PC-3 (cell line): ENCODE measurements at regions not wholly inside any gene's neighbourhood (a gene's known extent, or its start where the extent isn't known, plus 50 kb on each side); places are given as distances from the start of the nearest gene placed in this dataset.

Experiments
- ATAC-seq: fragments of 200-7000 bp; cut with Tn5 transposase; 2 replicates; pipeline ENCODE4 v1.9.1; 2020; ENCODE audit warnings: mild to moderate bottlenecking, moderate library complexity
- BruUV-seq: library from RNA; stranded (reverse); fragments of 400-500 nt; replicated peaks from 2 replicates; lab custom pipeline; 2021; lab: Mats Ljungman, UMichigan
- CTCF ChIA-PET: fragments of 300-600 bp; sonication (Branson Sonifier 250); formaldehyde crosslinking; loops from one replicate; lab custom pipeline; 2022; ENCODE audit warnings: antibody characterized with exemption; lab: Charles Lee
- POLR2A ChIA-PET: fragments of 300-600 bp; sonication (Branson Sonifier 250); formaldehyde crosslinking; loops from one replicate; lab custom pipeline; 2022; ENCODE audit warnings: antibody characterized with exemption; ENCODE audit not compliant: unreplicated experiment; lab: Charles Lee
- DNase-seq: peaks from one replicate; pipeline ENCODE4 v3.0.0-alpha.2; 2015
- H2AFZ ChIP-seq: fragments of 300-600 bp; sonication (generic); 2 replicates; pipeline ENCODE4 v1.6.0; 2016; ENCODE audit warnings: antibody characterized with exemption, low read length
- H3F3A ChIP-seq: fragments of 300-600 bp; sonication (generic); one replicate; pipeline ENCODE4 v1.6.0; 2017; ENCODE audit warnings: antibody characterized with exemption, low read length, control low read depth, mild to moderate bottlenecking; ENCODE audit not compliant: unreplicated experiment
- H3K27ac ChIP-seq: fragments of 300-600 bp; sonication (generic); 2 replicates; pipeline ENCODE4 v1.5.1; 2016; ENCODE audit warnings: mild to moderate bottlenecking, low read length
- H3K27me3 ChIP-seq: fragments of 300-600 bp; sonication (generic); 2 replicates; pipeline ENCODE4 v1.6.1; 2016; ENCODE audit warnings: low read length, mixed read lengths
- H3K36me3 ChIP-seq: fragments of 300-600 bp; sonication (generic); 2 replicates; pipeline ENCODE4 v1.6.1; 2016; ENCODE audit warnings: low read depth, mixed run types, low read length, mixed read lengths
- H3K4me1 ChIP-seq: fragments of 300-600 bp; sonication (generic); 2 replicates; pipeline ENCODE4 v1.5.1; 2016; ENCODE audit warnings: low read length; ENCODE audit not compliant: insufficient read depth
- H3K4me2 ChIP-seq: fragments of 300-600 bp; sonication (generic); 2 replicates; pipeline ENCODE4 v1.6.0; 2016; ENCODE audit warnings: low read length
- H3K4me3 ChIP-seq: fragments of 300-600 bp; sonication (generic); 2 replicates; pipeline ENCODE4 v1.5.1; 2016; ENCODE audit warnings: mild to moderate bottlenecking, low read length, mixed read lengths
- H3K79me2 ChIP-seq: fragments of 300-600 bp; sonication (generic); 2 replicates; pipeline ENCODE4 v1.6.1; 2017; ENCODE audit warnings: low read length, mixed read lengths
- H3K9ac ChIP-seq: fragments of 300-600 bp; sonication (generic); 2 replicates; pipeline ENCODE4 v1.6.0; 2016; ENCODE audit warnings: mild to moderate bottlenecking, low read length
- H3K9me2 ChIP-seq: fragments of 300-600 bp; sonication (generic); replicated peaks from 2 replicates; pipeline ENCODE4 v1.6.1; 2016; ENCODE audit warnings: mixed run types, low read length, mixed read lengths
- H3K9me3 ChIP-seq: fragments of 300-600 bp; sonication (generic); 2 replicates; pipeline ENCODE4 v1.6.1; 2016; ENCODE audit warnings: low read length, mixed read lengths
- H4K20me1 ChIP-seq: fragments of 300-600 bp; sonication (generic); 2 replicates; pipeline ENCODE4 v1.6.1; 2016; ENCODE audit warnings: low read length, mixed read lengths
- CTCF ChIP-seq: fragments of 300-600 bp; sonication (generic); conservative IDR thresholded peaks from 2 replicates; pipeline ENCODE4 v1.5.1; 2017; ENCODE audit warnings: antibody characterized with exemption, low read depth, mild to moderate bottlenecking, low read length
- EZH2 ChIP-seq: fragments of 300-600 bp; sonication (generic); IDR thresholded peaks from one replicate; pipeline ENCODE4 v1.6.1; 2017; ENCODE audit warnings: antibody characterized with exemption, mild to moderate bottlenecking, low read length; ENCODE audit not compliant: unreplicated experiment
- EZH2phosphoT487 ChIP-seq: fragments of 300-600 bp; sonication (generic); IDR thresholded peaks from 2 replicates; pipeline ENCODE4 v1.6.1; 2018; ENCODE audit warnings: mild to moderate bottlenecking, antibody characterized with exemption, low read length, borderline replicate concordance
- intact Hi-C: fragments of 100-400 bp; cut with micrococcal nuclease; formaldehyde crosslinking; loops from 2 replicates; pipeline ENCODE4 v1.9.0; 2023

- H3K27ac ChIP-seq: no peak overlapping the region
- TF ChIP-seq EZH2phosphoT487: no peak
- TF ChIP-seq CTCF: no peak
- TF ChIP-seq EZH2: no peak
- ChIA-PET POLR2A (no interaction called here), CTCF (no interaction called here)
- ATAC-seq (no peak), DNase-seq (no peak)
- H4K20me1 ChIP-seq: no peaks in the 10 kb centered on the region
- no peak overlapping the region for H3K4me3 ChIP-seq
- intact Hi-C loops: no loop called here
- H3K36me3 ChIP-seq: no peaks in the 10 kb centered on the region
- H3K9me3 ChIP-seq: no peaks in the 10 kb centered on the region
- no peak overlapping the region for H3K4me2 ChIP-seq
- no peaks in the 10 kb centered on the region for H3F3A ChIP-seq
- no peaks in the 10 kb centered on the region for H3K27me3 ChIP-seq
- H3K9me2 ChIP-seq: no peaks in the 10 kb centered on the region
- no peak overlapping the region for H3K9ac ChIP-seq
- H3K79me2 ChIP-seq: no peaks in the 10 kb centered on the region
- H2AFZ ChIP-seq: no peak overlapping the region
- no peaks in the 10 kb centered on the region for H3K4me1 ChIP-seq
- no TSS peak for BruUV-seq
Measured at GRCh38 chr10:20608503-20608902, 288.6 kb downstream of the NEBL start.

DNA sequence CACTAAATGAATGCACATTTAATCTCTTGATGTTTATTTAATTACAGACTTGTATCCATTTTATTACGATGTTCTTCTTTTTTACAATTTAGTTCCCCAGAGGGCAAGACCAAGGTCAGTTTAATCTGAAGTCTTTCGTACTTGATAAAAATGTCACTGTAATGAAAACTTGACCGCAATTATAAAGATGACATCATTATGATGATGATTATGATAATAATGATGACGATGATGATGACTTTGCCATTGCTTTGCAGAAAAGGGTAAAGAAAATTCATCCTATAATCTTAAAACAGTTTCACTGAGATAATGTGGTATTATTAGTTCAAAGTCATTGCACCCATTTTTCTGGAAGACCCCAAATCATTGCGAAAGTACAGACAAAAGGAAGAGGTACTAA is 290.1 kb downstream of the NEBL start:
- ChIA-PET CTCF (no interaction called here), POLR2A (no interaction called here)
- no peak for TF ChIP-seq EZH2
- TF ChIP-seq CTCF: no peak
- no peak for TF ChIP-seq EZH2phosphoT487
- no peaks in the 10 kb centered on the region for H3K79me2 ChIP-seq
- H3K9me3 ChIP-seq: no peaks in the 10 kb centered on the region
- no peak overlapping the region for H3K27ac ChIP-seq
- H3K9ac ChIP-seq: no peak overlapping the region
- no peak overlapping the region for H2AFZ ChIP-seq
- H3K36me3 ChIP-seq: no peaks in the 10 kb centered on the region
- no peaks in the 10 kb centered on the region for H3K27me3 ChIP-seq
- H3K4me2 ChIP-seq: no peak overlapping the region
- no peaks in the 10 kb centered on the region for H3K9me2 ChIP-seq
- H3K4me3 ChIP-seq: no peak overlapping the region
- no peaks in the 10 kb centered on the region for H3K4me1 ChIP-seq
- no TSS peak for BruUV-seq
- ATAC-seq (no peak), DNase-seq (no peak)
- H3F3A ChIP-seq: no peaks in the 10 kb centered on the region
- H4K20me1 ChIP-seq: no peaks in the 10 kb centered on the region
- intact Hi-C loops: no loop called here

- Histone ChIP-seq H3K79me2 (no peaks in the 10 kb centered on the region), H4K20me1 (no peaks in the 10 kb centered on the region)
- TF ChIP-seq CTCF (no peak), EZH2 (no peak)
Measured at GRCh38 chr10:20601941-20602461, 295.1 kb downstream of the NEBL start.

More at GRCh38 chr10:20601941-20602461, 295.1 kb downstream of the NEBL start:
- Histone ChIP-seq H3K9me3 (no peaks in the 10 kb centered on the region), H3F3A (no peaks in the 10 kb centered on the region), H3K9ac (no peak overlapping the region), H3K4me1 (no peaks in the 10 kb centered on the region), H3K36me3 (no peaks in the 10 kb centered on the region), H3K27me3 (no peaks in the 10 kb centered on the region), H3K27ac (no peak overlapping the region), H3K4me2 (no peak overlapping the region), H3K9me2 (no peaks in the 10 kb centered on the region), H3K4me3 (no peak overlapping the region), H2AFZ (no peak overlapping the region)
- no TSS peak for BruUV-seq
- POLR2A ChIA-PET: no interaction called here
- intact Hi-C loops: no loop called here
- ATAC-seq (no peak), DNase-seq (no peak)
- CTCF ChIA-PET: no interaction called here
